HCT116 (cell line): ENCODE measurements at regions not wholly inside any gene's neighbourhood (a gene's known extent, or its start where the extent isn't known, plus 50 kb on each side); places are given as distances from the start of the nearest gene placed in this dataset.

ENCODE experiments used
- ATAC-seq: fragments of 200-7000 bp; cut with Tn5 transposase; 2 replicates; pipeline ENCODE4 v1.9.1; 2020; ENCODE audit warnings: mild to moderate bottlenecking, moderate library complexity
- BruUV-seq: library from RNA; stranded (reverse); fragments of 400-500 nt; replicated peaks from 2 replicates; lab custom pipeline; 2021; lab: Mats Ljungman, UMichigan
- CTCF ChIA-PET: fragments of 300-600 bp; sonication (Branson Sonifier 250); formaldehyde crosslinking; loops from one replicate; lab custom pipeline; 2021; ENCODE audit warnings: antibody characterized with exemption; lab: Charles Lee
- POLR2A ChIA-PET: fragments of 300-600, 350-600 bp; sonication (Branson Sonifier 250); formaldehyde crosslinking; loops from one replicate; lab custom pipeline; 2021; ENCODE audit warnings: antibody characterized with exemption; lab: Charles Lee
- RAD21 ChIA-PET, 2 experiments: fragments of 300-600 bp; sonication (Branson Sonifier 250); formaldehyde crosslinking; loops; one replicate each; lab custom pipeline; 2023; ENCODE audit warnings: low total read pairs in 2 of 2; ENCODE audit not compliant: uncharacterized antibody in 2 of 2, unreplicated experiment in 2 of 2, low non-redundant PET in 1 of 2; lab: Charles Lee
- DNase-seq: peaks from one replicate; pipeline ENCODE4 v3.0.0-alpha.2; 2010; ENCODE audit warnings: low read depth, low spot score
- H2AFZ ChIP-seq: fragments of 200-600 bp; shearing (Covaris generic), sonication (generic); 2 replicates; pipeline ENCODE4 v1.6.1; 2017; ENCODE audit warnings: low read depth, mixed run types, mixed read lengths, antibody characterized with exemption, low read length; ENCODE audit not compliant: poor library complexity, severe bottlenecking
- H3K27ac ChIP-seq: 2 replicates; pipeline ENCODE4 v1.5.1; 2012; ENCODE audit warnings: low read depth, low read length
- H3K27me3 ChIP-seq: fragments of 200-600 bp; sonication (generic); 2 replicates; pipeline ENCODE4 v1.6.1; 2016; ENCODE audit warnings: mixed run types, low read length, mixed read lengths; ENCODE audit not compliant: insufficient read depth
- H3K36me3 ChIP-seq, 2 experiments: fragments of 200-500 bp in 1 of 2; fragments of 200-600 bp in 1 of 2; sonication (Bioruptor generic) in 1 of 2; sonication (generic) in 1 of 2; 2 replicates each; pipeline versions ENCODE4 v1.5.1 to v1.6.1; 2014 to 2016; ENCODE audit warnings: low read length in 2 of 2, inconsistent platforms in 1 of 2, mixed read lengths in 1 of 2, mixed run types in 1 of 2; ENCODE audit not compliant: insufficient read depth in 2 of 2, control insufficient read depth in 1 of 2
- H3K4me1 ChIP-seq, 2 experiments: fragments of 200-600 bp in 1 of 2; sonication (generic) in 1 of 2; 2 replicates each; pipeline versions ENCODE4 v1.5.1 to v1.6.1; 2012 to 2017; ENCODE audit warnings: low read length in 2 of 2, inconsistent platforms in 1 of 2, mild to moderate bottlenecking in 1 of 2, mixed read lengths in 1 of 2, mixed run types in 1 of 2, moderate library complexity in 1 of 2; ENCODE audit not compliant: insufficient read depth in 2 of 2, control insufficient read depth in 1 of 2
- H3K4me2 ChIP-seq: fragments of 200-600 bp; sonication (generic); 2 replicates; pipeline ENCODE4 v1.6.1; 2017; ENCODE audit warnings: mixed run types, low read length, mixed read lengths
- H3K4me3 ChIP-seq, 2 experiments: fragments of 200-600 bp in 1 of 2; sonication (generic) in 1 of 2; replicated peaks in 1 of 2; 2 replicates each; pipeline ENCODE4 v1.5.1; 2011 to 2016; ENCODE audit warnings: low read length in 2 of 2, control low read depth in 1 of 2, low read depth in 1 of 2, mild to moderate bottlenecking in 1 of 2, mixed read lengths in 1 of 2, mixed run types in 1 of 2
- H3K79me2 ChIP-seq: fragments of 200-600 bp; sonication (generic); 2 replicates; pipeline ENCODE4 v1.6.1; 2017; ENCODE audit warnings: mild to moderate bottlenecking, mixed run types, low read length, moderate library complexity, mixed read lengths; ENCODE audit not compliant: insufficient read depth
- H3K9ac ChIP-seq: fragments of 200-600 bp; sonication (generic); 2 replicates; pipeline ENCODE4 v1.6.1; 2016; ENCODE audit warnings: low read length, mixed read lengths
- H3K9me2 ChIP-seq: fragments of 200-600 bp; sonication (generic), shearing (Covaris generic); 2 replicates; pipeline ENCODE4 v1.6.1; 2017; ENCODE audit warnings: mixed run types, mild to moderate bottlenecking, moderate library complexity; ENCODE audit not compliant: insufficient read depth
- H3K9me3 ChIP-seq, 2 experiments: fragments of 200-500 bp in 1 of 2; fragments of 200-600 bp in 1 of 2; sonication (Bioruptor generic) in 1 of 2; sonication (generic) in 1 of 2; 2 replicates each; pipeline ENCODE4 v1.6.1; 2014 to 2017; ENCODE audit warnings: low read length in 2 of 2, mixed read lengths in 2 of 2, inconsistent platforms in 1 of 2, low read depth in 1 of 2, mild to moderate bottlenecking in 1 of 2, mixed run types in 1 of 2, moderate library complexity in 1 of 2; ENCODE audit not compliant: control insufficient read depth in 1 of 2, insufficient read depth in 1 of 2
- H4K20me1 ChIP-seq: fragments of 200-600 bp; sonication (generic), shearing (Covaris generic); 2 replicates; pipeline ENCODE4 v1.6.1; 2017; ENCODE audit warnings: mixed run types, mild to moderate bottlenecking, moderate library complexity; ENCODE audit not compliant: insufficient read depth
- ATF3 ChIP-seq: IDR thresholded peaks from 2 replicates; pipeline ENCODE4 v1.6.1; 2012
- CBX3 ChIP-seq: IDR thresholded peaks from 2 replicates; pipeline ENCODE4 v1.6.1; 2012; ENCODE audit warnings: low read depth
- ELF1 ChIP-seq: IDR thresholded peaks from 2 replicates; pipeline ENCODE4 v1.6.1; 2012; ENCODE audit warnings: low read depth, borderline replicate concordance
- EZH2phosphoT487 ChIP-seq: fragments of 200-600 bp; IDR thresholded peaks from 2 replicates; pipeline ENCODE4 v1.6.1; 2018; ENCODE audit warnings: antibody characterized with exemption, borderline replicate concordance
- POLR2AphosphoS5 ChIP-seq: IDR thresholded peaks from 2 replicates; pipeline ENCODE4 v1.6.1; 2011; ENCODE audit warnings: mild to moderate bottlenecking, low read depth, low read length, moderate library complexity
- RAD21 ChIP-seq: IDR thresholded peaks from 2 replicates; pipeline ENCODE4 v1.6.1; 2012; ENCODE audit warnings: low read depth, mild to moderate bottlenecking
- SP1 ChIP-seq: IDR thresholded peaks from 2 replicates; pipeline ENCODE4 v1.6.1; 2012; ENCODE audit warnings: low read depth
- TCF7L2 ChIP-seq: IDR thresholded peaks from 2 replicates; pipeline ENCODE4 v1.7.0; 2011; ENCODE audit warnings: borderline replicate concordance, inconsistent platforms; ENCODE audit not compliant: insufficient read depth, insufficient read length; ENCODE audit errors: extremely low read depth
- YY1 ChIP-seq: IDR thresholded peaks from 2 replicates; pipeline ENCODE4 v1.6.1; 2011; ENCODE audit warnings: low read length, low read depth, moderate library complexity, mild to moderate bottlenecking; ENCODE audit not compliant: insufficient replicate concordance; ENCODE audit errors: extremely low read depth
- ZNF274 ChIP-seq: fragments of 200-500 bp; sonication (Bioruptor generic); IDR thresholded peaks from 2 replicates; pipeline ENCODE4 v1.6.1; 2014; ENCODE audit warnings: mild to moderate bottlenecking, low read depth, low read length, inconsistent platforms
- intact Hi-C: fragments of 100-400 bp; cut with micrococcal nuclease; formaldehyde crosslinking; loops from 2 replicates; pipeline ENCODE4 v1.10.0; 2022
- TF ChIP-seq, protein P1 (sequence below), 3 experiments: fragments of 200-600 bp in 1 of 3; sonication (generic) in 1 of 3; IDR thresholded peaks in 2 of 3; conservative IDR thresholded peaks in 1 of 3; 2 replicates each; pipeline ENCODE4 v1.5.1; 2012 to 2017; ENCODE audit warnings: low read depth in 2 of 3, low read length in 2 of 3, antibody characterized with exemption in 1 of 3, borderline replicate concordance in 1 of 3, control low read depth in 1 of 3, mild to moderate bottlenecking in 1 of 3, mixed read lengths in 1 of 3, mixed run types in 1 of 3, moderate library complexity in 1 of 3; ENCODE audit not compliant: insufficient read depth in 1 of 3
- TF ChIP-seq, protein P2 (sequence below): IDR thresholded peaks from 2 replicates; pipeline ENCODE4 v1.6.1; 2012; ENCODE audit warnings: low read depth

DNA sequence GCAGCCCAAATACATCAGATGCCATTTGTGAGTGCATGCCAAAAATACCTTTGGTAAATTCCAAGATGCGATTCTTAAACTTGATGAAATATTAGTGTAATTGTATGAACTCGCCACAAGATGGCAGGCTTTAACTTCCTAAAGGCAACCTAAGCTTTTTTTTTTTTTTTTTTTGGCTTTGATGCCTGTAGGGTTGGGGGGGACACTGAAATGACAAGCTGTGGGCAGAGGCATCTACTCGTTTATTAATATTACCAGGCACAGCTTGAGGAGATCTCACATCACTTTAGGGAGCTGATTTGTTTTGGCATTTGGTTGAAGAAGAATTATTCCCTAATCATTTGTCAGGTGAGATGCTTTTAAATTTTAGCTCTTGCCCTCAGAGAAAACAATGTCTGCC is 126.7 kb upstream of the CCDC196 start:
- Histone ChIP-seq H3K4me3 (no peak overlapping the region), H3K27me3 (0 out of 2 replicates have a peak, but pooled peaks cover 5% of the 10 kb centered on the region), H3K36me3 (no peaks in the 10 kb centered on the region), H3K79me2 (no peaks in the 10 kb centered on the region), H3K4me1 (no peaks in the 10 kb centered on the region), H3K27ac (no peak overlapping the region), H3K9me3 (no peaks in the 10 kb centered on the region), H3K4me2 (no peak overlapping the region), H3K9me2 (no peaks in the 10 kb centered on the region), H3K9ac (no peak overlapping the region), H4K20me1 (no peaks in the 10 kb centered on the region), H2AFZ (no peak overlapping the region)
- no peak for TF ChIP-seq SP1
- no peak for TF ChIP-seq ELF1
- TF ChIP-seq EZH2phosphoT487 = no peak
- TF ChIP-seq CBX3 = no peak
- TF ChIP-seq, protein P1, sequence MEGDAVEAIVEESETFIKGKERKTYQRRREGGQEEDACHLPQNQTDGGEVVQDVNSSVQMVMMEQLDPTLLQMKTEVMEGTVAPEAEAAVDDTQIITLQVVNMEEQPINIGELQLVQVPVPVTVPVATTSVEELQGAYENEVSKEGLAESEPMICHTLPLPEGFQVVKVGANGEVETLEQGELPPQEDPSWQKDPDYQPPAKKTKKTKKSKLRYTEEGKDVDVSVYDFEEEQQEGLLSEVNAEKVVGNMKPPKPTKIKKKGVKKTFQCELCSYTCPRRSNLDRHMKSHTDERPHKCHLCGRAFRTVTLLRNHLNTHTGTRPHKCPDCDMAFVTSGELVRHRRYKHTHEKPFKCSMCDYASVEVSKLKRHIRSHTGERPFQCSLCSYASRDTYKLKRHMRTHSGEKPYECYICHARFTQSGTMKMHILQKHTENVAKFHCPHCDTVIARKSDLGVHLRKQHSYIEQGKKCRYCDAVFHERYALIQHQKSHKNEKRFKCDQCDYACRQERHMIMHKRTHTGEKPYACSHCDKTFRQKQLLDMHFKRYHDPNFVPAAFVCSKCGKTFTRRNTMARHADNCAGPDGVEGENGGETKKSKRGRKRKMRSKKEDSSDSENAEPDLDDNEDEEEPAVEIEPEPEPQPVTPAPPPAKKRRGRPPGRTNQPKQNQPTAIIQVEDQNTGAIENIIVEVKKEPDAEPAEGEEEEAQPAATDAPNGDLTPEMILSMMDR (IDR thresholded peaks at IDR 0.05 in 2 of 3, conservative IDR thresholded peaks at IDR 0.05 in 1 of 3; ENCODE audit: borderline replicate concordance in 1 of 3, insufficient read depth in 1 of 3, low read depth in 2 of 3, low read length in 2 of 3) = peak; percentile 34 to 77 (median 54); a peak in 4 of 6 replicates
- peak; percentile 21 for TF ChIP-seq TCF7L2
- no peak for TF ChIP-seq ATF3
- peak; percentile 78 for TF ChIP-seq RAD21
- TF ChIP-seq, protein P2, sequence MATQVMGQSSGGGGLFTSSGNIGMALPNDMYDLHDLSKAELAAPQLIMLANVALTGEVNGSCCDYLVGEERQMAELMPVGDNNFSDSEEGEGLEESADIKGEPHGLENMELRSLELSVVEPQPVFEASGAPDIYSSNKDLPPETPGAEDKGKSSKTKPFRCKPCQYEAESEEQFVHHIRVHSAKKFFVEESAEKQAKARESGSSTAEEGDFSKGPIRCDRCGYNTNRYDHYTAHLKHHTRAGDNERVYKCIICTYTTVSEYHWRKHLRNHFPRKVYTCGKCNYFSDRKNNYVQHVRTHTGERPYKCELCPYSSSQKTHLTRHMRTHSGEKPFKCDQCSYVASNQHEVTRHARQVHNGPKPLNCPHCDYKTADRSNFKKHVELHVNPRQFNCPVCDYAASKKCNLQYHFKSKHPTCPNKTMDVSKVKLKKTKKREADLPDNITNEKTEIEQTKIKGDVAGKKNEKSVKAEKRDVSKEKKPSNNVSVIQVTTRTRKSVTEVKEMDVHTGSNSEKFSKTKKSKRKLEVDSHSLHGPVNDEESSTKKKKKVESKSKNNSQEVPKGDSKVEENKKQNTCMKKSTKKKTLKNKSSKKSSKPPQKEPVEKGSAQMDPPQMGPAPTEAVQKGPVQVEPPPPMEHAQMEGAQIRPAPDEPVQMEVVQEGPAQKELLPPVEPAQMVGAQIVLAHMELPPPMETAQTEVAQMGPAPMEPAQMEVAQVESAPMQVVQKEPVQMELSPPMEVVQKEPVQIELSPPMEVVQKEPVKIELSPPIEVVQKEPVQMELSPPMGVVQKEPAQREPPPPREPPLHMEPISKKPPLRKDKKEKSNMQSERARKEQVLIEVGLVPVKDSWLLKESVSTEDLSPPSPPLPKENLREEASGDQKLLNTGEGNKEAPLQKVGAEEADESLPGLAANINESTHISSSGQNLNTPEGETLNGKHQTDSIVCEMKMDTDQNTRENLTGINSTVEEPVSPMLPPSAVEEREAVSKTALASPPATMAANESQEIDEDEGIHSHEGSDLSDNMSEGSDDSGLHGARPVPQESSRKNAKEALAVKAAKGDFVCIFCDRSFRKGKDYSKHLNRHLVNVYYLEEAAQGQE = no peak
- TF ChIP-seq ZNF274 = no peak
- TF ChIP-seq POLR2AphosphoS5 = no peak
- no peak for TF ChIP-seq YY1
- ChIA-PET RAD21 (interaction anchor here (0.5 to 1.0 kb wide), 6 partner anchors 44 to 1264 kb away, joined by 3 to 5 read pairs (median 4); no protein-coding TSS in a partner anchor), CTCF (interaction anchor here (0.5 to 4.1 kb wide), 26 partner anchors 8 to 1345 kb away, joined by 3 to 45 read pairs (median 4); no protein-coding TSS in a partner anchor), POLR2A (interaction anchor here (0.8 kb wide), 1 partner anchor 35 kb away, joined by 3 read pairs; no protein-coding TSS in a partner anchor)
- no TSS peak for BruUV-seq
- ATAC-seq (peak; percentile 46; the same call in 1 of the 2 replicates), DNase-seq (peak; percentile 64)
- intact Hi-C loops = loop anchor here (5.0 kb wide), 1 partner anchor 758 kb away; no protein-coding TSS in a partner anchor
